ENCODE measurements at regions not wholly inside any gene's neighbourhood (a gene's known extent, or its start where the extent isn't known, plus 50 kb on each side); places are given as distances from the start of the nearest gene placed in this dataset.
A peak's percentile ranks its signal among the peaks of the same experiment; 100 is the strongest.

DNA sequence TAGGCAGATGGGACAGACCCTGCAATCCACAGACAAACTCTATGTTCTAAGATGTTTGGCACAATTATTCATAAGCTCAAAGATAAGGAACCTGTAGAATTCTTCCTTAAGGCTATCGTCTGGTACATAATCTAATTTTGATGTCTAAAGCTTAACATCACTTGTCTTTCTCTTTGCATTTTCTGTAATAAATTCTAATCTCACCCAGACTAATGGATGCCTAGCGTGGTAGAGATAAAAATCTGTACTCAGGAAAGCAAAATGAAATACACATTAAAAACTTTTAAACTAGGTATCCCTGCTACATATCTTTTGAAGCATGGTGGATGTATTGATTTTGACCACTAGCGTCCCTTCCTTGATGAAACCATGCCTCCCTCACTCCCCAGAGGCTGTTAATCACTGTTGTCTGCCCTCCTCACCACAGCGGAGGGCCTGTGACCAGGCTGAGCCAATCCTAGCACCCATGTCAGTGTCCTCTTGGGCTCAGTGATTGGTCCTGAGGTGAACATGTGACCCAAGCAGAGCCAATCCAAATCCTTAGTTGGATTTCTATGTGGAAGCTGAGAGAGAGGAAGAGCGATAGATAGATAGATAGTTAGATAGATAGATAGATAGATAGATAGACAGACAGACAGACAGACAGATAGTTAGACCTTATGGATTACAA lies 82.2 kb upstream of the GRK3 start:
- Histone ChIP-seq H3K27ac (no peak overlapping the region), H3K4me1 (peaks cover 15% of the 10 kb centered on the region), H3K36me3 (ENCODE audit: insufficient read depth in 1 of 2, low read depth in 1 of 2) (peaks cover 0 to 18% of the 10 kb centered on the region in 2 donors), H3K9me3 (peaks cover 4% of the 10 kb centered on the region), H3K27me3 (ENCODE audit: insufficient read depth in 3 of 3, low read length in 2 of 3) (no peaks in the 10 kb centered on the region), H3K4me3 (no peak overlapping the region)
- TF ChIP-seq, protein P1, sequence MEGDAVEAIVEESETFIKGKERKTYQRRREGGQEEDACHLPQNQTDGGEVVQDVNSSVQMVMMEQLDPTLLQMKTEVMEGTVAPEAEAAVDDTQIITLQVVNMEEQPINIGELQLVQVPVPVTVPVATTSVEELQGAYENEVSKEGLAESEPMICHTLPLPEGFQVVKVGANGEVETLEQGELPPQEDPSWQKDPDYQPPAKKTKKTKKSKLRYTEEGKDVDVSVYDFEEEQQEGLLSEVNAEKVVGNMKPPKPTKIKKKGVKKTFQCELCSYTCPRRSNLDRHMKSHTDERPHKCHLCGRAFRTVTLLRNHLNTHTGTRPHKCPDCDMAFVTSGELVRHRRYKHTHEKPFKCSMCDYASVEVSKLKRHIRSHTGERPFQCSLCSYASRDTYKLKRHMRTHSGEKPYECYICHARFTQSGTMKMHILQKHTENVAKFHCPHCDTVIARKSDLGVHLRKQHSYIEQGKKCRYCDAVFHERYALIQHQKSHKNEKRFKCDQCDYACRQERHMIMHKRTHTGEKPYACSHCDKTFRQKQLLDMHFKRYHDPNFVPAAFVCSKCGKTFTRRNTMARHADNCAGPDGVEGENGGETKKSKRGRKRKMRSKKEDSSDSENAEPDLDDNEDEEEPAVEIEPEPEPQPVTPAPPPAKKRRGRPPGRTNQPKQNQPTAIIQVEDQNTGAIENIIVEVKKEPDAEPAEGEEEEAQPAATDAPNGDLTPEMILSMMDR (IDR thresholded peaks at IDR 0.05): no peak
- ATAC-seq (peak in 2 of 4 donors; percentile 42 to 63), DNase-seq (no peak)
- intact Hi-C loops (cut with DNase I): loop anchor here in 1 of 2 donors (5.0 kb wide), 1 partner anchor 230 kb away; no protein-coding TSS in a partner anchor
- 76 to 91% (median 86%) methylated on average over 5 of the region's 5 CpGs for WGBS, 3 donors

DNA sequence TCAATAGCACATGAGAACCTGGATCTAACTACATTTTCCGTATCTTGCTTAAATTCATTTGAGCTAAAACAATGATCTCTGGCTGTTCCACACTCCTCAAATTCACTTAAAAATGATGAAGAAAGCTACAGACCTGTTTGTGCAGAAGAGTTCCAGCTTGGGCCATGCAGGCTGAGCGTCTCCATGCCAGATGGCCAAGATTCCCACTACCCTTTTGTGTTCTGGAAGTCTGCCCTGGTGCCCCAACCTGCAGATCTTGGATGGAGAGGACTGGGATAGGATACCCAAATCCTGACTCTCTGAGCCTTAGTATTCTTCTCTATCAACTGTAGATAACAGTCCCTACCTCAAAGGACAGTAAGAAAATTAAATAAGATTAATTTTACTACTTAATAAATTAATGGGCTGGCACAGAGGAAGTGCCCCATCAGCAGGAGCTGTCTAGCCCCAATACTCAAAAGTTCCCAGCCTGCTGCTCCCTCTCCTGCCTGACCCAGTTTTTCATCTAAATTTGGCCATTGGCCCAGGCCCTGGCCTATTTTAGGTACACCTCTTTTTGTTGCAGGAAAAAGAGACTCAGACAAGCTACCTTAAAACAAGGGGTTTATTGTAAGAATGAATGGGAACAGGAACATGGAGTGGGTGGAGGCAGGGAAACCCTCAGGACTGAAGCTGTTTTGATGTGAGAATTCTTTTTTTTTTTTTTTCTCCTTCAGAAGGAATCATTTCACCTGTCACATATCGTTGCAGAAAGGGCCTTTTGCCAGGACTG lies 81.4 kb upstream of the GRK3 start:
- no peaks in the 10 kb centered on the region for H3K27me3 ChIP-seq (ENCODE audit: insufficient read depth in 3 of 3, low read length in 2 of 3)
- 24 to 45% (median 42%) methylated on average over 3 of the region's 3 CpGs for WGBS, 3 donors
- ATAC-seq: peak; percentile 57 to 87 (median 74)
- peaks cover 0 to 18% of the 10 kb centered on the region in 2 donors for H3K36me3 ChIP-seq (ENCODE audit: insufficient read depth in 1 of 2, low read depth in 1 of 2)
- peak in 1 of 2 donors; percentile 58 for DNase-seq
- H3K27ac ChIP-seq: no peak overlapping the region
- TF ChIP-seq, protein P1 (IDR thresholded peaks at IDR 0.05): no peak
- H3K4me1 ChIP-seq: peaks cover 15% of the 10 kb centered on the region
- no peak overlapping the region for H3K4me3 ChIP-seq
- intact Hi-C loops (cut with DNase I): loop anchor here in 1 of 2 donors (5.0 kb wide), 1 partner anchor 229 kb away; no protein-coding TSS in a partner anchor
- H3K9me3 ChIP-seq: no peaks in the 10 kb centered on the region

DNA sequence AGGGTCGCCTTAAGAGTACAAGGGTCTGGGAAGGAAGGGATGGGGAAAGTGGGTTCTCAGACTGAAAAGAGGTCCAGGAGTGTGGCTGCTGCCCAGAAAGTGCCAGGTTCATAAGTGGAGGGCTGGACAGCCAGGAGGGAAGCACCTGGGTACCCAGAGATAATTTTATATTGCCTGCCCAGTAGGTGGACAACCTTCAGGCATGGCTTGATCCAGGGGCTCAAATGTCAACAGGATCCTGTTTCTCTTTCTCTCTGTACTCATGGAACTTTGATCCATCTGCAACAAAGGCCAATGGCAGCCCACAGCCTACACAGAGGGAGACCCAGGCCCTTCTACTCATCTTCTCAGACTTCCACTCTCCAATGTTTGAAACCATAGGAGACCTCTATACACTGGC lies 80.5 kb upstream of the GRK3 start:
- whole genome bisulfite sequencing, 3 donors: 91 to 98% (median 96%) methylated on average over 1 of the region's 1 CpG
- ATAC-seq (no peak), DNase-seq (no peak)
- Histone ChIP-seq H3K27ac (no peak overlapping the region), H3K4me1 (peaks cover 22% of the 10 kb centered on the region), H3K36me3 (ENCODE audit: insufficient read depth in 1 of 2, low read depth in 1 of 2) (peaks cover 0 to 18% of the 10 kb centered on the region in 2 donors), H3K9me3 (no peaks in the 10 kb centered on the region), H3K4me3 (no peak overlapping the region), H3K27me3 (ENCODE audit: insufficient read depth in 3 of 3, low read length in 2 of 3) (no peaks in the 10 kb centered on the region)
- intact Hi-C loops (cut with DNase I): loop anchor here in 1 of 2 donors (5.0 kb wide), 1 partner anchor 228 kb away; no protein-coding TSS in a partner anchor
- TF ChIP-seq, protein P1 (IDR thresholded peaks at IDR 0.05): no peak

DNA sequence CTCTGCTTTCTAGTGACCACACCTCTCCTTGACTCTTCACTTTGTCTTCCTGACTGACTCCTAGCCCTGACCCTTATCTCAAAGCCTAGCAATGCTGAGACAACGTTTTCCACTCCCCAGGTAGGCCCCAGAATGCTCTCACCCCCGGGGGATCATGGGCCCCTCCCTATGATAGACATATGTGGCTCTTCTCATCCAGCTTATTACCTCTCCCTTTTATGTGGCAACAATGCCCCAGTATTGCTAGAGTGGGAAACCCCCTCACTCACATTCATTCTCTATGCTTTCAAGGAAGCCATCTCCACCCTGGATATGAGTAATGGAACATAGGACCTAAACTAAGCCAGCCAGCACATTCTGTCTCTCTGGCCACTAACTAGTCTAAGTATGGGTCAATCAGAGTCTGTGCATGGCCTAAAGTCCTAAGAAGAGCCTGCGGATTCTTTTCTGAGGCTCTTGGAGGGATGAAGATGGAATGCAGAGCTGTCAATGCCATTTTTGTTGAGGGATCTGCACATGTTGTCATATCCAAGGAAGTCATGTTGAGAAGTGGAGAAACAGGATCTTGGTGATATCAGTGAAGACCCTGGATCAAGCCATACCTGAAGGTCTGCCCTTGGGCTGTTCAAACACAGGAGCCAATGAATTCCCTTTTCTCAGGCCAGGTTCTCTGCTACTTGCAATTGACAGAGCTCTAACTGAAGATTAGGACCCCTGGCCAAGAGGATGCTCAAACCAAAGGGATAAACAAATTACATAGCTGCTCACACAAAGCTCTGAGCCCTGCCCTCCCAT lies 79.8 kb upstream of the GRK3 start:
- intact Hi-C loops (cut with DNase I): loop anchor here in 1 of 2 donors (5.0 kb wide), 1 partner anchor 228 kb away; no protein-coding TSS in a partner anchor
- TF ChIP-seq, protein P1 (IDR thresholded peaks at IDR 0.05): no peak
- 88 to 92% (median 88%) methylated on average over 3 of the region's 3 CpGs for WGBS, 3 donors
- DNase-seq (no peak), ATAC-seq (no peak)
- Histone ChIP-seq H3K9me3 (no peaks in the 10 kb centered on the region), H3K27ac (no peak overlapping the region), H3K27me3 (ENCODE audit: insufficient read depth in 3 of 3, low read length in 2 of 3) (no peaks in the 10 kb centered on the region), H3K36me3 (ENCODE audit: insufficient read depth in 1 of 2, low read depth in 1 of 2) (peaks cover 0 to 18% of the 10 kb centered on the region in 2 donors), H3K4me1 (peaks cover 22% of the 10 kb centered on the region), H3K4me3 (no peak overlapping the region)
